Fibroblast of upper back skin (primary cell): ENCODE measurements at regions not wholly inside any gene's neighbourhood (a gene's known extent, or its start where the extent isn't known, plus 50 kb on each side); places are given as distances from the start of the nearest gene placed in this dataset.

Experiments used
- DNase-seq: peaks from one replicate; pipeline ENCODE4 v3.0.0-alpha.2; 2013

GRCh38 chr3:126266291-126266840, 86.0 kb upstream of the ALDH1L1 start:
- peak; percentile 27 for DNase-seq

- DNase-seq: no peak
These were observed 84.6 kb upstream of the ALDH1L1 start for GRCh38 chr3:126264952-126265351.

- DNase-seq: no peak
These were observed 84.0 kb upstream of the ALDH1L1 start for GRCh38 chr3:126264381-126264780.

- DNase-seq: no peak
These were observed 83.6 kb upstream of the ALDH1L1 start for GRCh38 chr3:126263971-126264370.

- DNase-seq: no peak
These were observed 83.2 kb upstream of the ALDH1L1 start for GRCh38 chr3:126263539-126263938.

GRCh38 chr3:126262227-126262626, 81.8 kb upstream of the ALDH1L1 start:
- DNase-seq: no peak

GRCh38 chr3:126261037-126261436, 80.7 kb upstream of the ALDH1L1 start:
- DNase-seq: peak; percentile 89

GRCh38 chr3:126259411-126260391, 79.3 kb upstream of the ALDH1L1 start:
- DNase-seq: no peak

- no peak for DNase-seq
These were observed 78.3 kb upstream of the ALDH1L1 start for GRCh38 chr3:126258670-126259069.

GRCh38 chr3:126257984-126258383, 77.6 kb upstream of the ALDH1L1 start:
- no peak for DNase-seq

- DNase-seq: no peak
These were observed 76.8 kb upstream of the ALDH1L1 start for GRCh38 chr3:126257174-126257573.

GRCh38 chr3:126256251-126256650, 75.9 kb upstream of the ALDH1L1 start:
- no peak for DNase-seq

- no peak for DNase-seq
These were observed 72.7 kb upstream of the ALDH1L1 start for GRCh38 chr3:126253072-126253471.

- DNase-seq: no peak
These were observed 72.0 kb upstream of the ALDH1L1 start for GRCh38 chr3:126252373-126252772.

- DNase-seq: peak; percentile 50
These were observed 65.7 kb upstream of the ALDH1L1 start for GRCh38 chr3:126245811-126246727.
